ENCODE measurements at regions not wholly inside any gene's neighbourhood (a gene's known extent, or its start where the extent isn't known, plus 50 kb on each side); places are given as distances from the start of the nearest gene placed in this dataset.
A peak's percentile ranks its signal among the peaks of the same experiment; 100 is the strongest.
"Not testable (repeated sequence)": the region's sequence is repeated elsewhere in the genome, so short reads cannot be mapped to it uniquely, and the experiment has no call there.

GRCh38 chr6:158881276-158881675, 62.1 kb upstream of the EZR start:
- DNase-seq = not testable (repeated sequence)

DNA sequence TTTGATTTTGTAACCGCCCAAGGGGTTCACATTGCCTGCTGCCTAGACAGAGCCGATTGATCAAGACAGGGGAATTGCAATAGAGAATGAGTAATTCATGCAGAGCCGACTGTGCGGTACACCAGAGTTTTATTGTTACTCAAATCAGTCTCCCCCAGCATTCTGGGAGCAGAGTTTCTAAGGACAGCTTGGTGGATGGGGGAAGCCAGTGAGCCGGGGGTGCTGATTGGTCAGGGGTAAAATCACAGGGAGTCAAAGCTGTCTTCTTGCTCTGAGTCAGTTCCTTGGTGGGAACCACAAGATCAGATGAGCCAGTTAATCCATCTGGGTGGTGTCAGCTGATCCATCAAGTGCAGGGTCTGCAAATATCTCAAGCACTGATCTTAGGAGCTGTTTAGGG, 60.0 kb upstream of the EZR start:
- no peak for DNase-seq

- no peak for DNase-seq
Observed at GRCh38 chr6:158877716-158878115, 58.5 kb upstream of the EZR start.

- DNase-seq = no peak
Observed at GRCh38 chr6:158876886-158877285, 57.7 kb upstream of the EZR start.

GRCh38 chr6:158870649-158870957, 51.4 kb upstream of the EZR start:
- DNase-seq = no peak

DNA sequence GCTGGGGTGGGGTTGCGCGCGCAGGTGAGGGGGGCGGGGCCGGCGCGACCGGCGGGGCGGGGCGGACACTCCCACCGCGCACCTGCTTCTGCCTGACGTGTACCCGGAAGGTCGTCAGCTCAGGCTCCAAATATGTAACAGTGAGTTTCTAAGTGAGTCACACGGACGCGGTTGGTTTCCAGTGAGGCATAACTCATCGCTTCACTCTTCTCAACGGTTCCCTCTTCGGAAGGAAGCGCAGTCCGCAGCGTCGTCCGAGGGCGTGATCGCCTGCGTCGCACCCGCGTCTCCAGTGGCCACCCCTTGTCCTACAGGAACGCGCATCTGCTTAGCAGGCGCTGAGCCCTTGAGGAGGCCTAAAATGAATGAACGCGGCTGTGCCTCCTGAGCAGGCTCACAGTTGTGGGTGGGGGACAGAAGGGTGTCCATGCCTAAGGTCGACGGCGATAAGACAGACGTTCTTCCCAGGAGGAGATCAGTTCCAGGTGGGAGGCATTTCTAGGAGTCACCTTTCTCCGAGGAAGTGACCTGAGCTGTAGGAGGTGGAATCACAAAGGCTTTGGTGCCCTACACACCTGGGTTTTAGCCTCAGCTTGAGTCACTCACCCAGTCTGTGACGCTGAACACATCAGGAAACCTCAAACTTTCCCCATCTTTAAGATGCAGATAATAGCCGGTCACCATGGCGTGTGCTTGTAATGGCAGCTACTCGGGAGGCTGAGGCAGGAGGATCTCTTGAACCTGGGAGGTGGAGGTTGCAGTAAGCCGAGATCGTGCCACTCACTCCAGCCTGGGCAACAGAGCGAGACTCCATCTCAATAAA, 50.9 kb upstream of the EZR start:
- no peak for DNase-seq

- DNase-seq = peak; percentile 95
Observed at GRCh38 chr6:158868890-158869825, 50.0 kb upstream of the EZR start.

Measured in activated effector memory CD4-positive, alpha-beta T cell treated with Interleukin-2 at 50 U/mL for 16 hours (primary cell).